ENCODE measurements at regions not wholly inside any gene's neighbourhood (a gene's known extent, or its start where the extent isn't known, plus 50 kb on each side); places are given as distances from the start of the nearest gene placed in this dataset.

DNA sequence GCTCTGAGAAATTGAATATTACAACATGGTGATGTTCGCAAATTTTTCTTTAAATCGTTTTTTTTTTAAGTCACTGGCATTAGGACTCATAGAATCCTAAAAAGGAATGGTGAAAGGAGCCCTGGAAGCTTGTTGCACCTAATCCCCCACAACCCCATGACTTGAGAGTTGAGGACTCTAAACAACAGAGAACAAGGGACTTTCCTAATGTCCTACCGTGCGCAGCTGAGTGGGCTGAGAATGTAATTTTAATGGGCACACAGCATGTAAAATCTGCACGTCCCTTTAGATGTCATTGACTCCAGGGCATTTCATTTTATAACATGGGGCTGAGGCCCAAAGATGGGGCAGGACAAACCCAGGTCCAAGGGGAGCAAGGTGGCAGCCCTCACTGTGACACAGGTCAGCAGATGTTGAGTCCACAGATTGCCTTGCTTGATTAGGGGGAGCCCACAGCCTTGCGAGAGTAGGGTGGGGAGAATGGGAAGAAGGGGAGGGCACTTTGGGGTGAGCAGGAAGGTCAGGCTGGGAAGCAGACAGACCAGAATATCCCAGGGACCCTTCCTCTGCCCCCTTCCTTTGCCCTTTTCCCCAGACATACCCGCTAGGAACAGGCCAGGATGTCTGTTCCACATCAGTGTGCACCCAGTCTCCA is 208.4 kb upstream of the ZMIZ1 start:
- no peak overlapping the region for H2AFZ ChIP-seq (ENCODE audit: low read length)
- no peak overlapping the region for H3K9ac ChIP-seq (ENCODE audit: low read depth, low read length, poor library complexity)
- H3K4me2 ChIP-seq (ENCODE audit: insufficient read depth, low read length, poor library complexity, severe bottlenecking) = no peak overlapping the region
- H3K14ac ChIP-seq (ENCODE audit: low read length) = no peak overlapping the region
- no peak overlapping the region for H2BK120ac ChIP-seq (ENCODE audit: low read depth, low read length)
- no peak overlapping the region for H2BK12ac ChIP-seq (ENCODE audit: low read length)
- no peak overlapping the region for H3K23ac ChIP-seq (ENCODE audit: low read depth, low read length, poor library complexity)
- H4K8ac ChIP-seq (ENCODE audit: low read depth, low read length) = no peak overlapping the region
- H3K4me1 ChIP-seq (ENCODE audit: control insufficient read depth in 2 of 2, insufficient read depth in 1 of 2, low read depth in 1 of 2, low read length in 2 of 2) = peaks cover 0 to 5% of the 10 kb centered on the region in 2 donors
- H3K18ac ChIP-seq (ENCODE audit: low read length) = peak overlapping the region; percentile 50
- no CpG with 5 or more reads among the region's 7 CpGs for WGBS, 2 donors (ENCODE audit: extremely low coverage in 2 of 2, insufficient read length in 2 of 2, insufficient replicate concordance in 1 of 2)
- H3K36me3 ChIP-seq (replicated peaks in 1 of 2; ENCODE audit: control insufficient read depth in 2 of 2, insufficient read depth in 2 of 2, low read length in 2 of 2) = no peaks in the 10 kb centered on the region
- no peak overlapping the region for H3K4ac ChIP-seq (ENCODE audit: low read length)
- H3K27ac ChIP-seq (replicated peaks; ENCODE audit: low read length) = no peak overlapping the region
- H3K9me3 ChIP-seq (replicated peaks in 1 of 2; ENCODE audit: control insufficient read depth in 2 of 2, insufficient read depth in 1 of 2, low read depth in 1 of 2, low read length in 2 of 2) = no peaks in the 10 kb centered on the region
- DNase-seq (ENCODE audit: low spot score) = no peak
- H3K79me1 ChIP-seq (ENCODE audit: low read depth, low read length) = no peaks in the 10 kb centered on the region
- H2AK5ac ChIP-seq (ENCODE audit: low read depth, low read length) = no peak overlapping the region
- H2BK15ac ChIP-seq (ENCODE audit: low read length) = peak overlapping the region; percentile 4
- H3K4me3 ChIP-seq (ENCODE audit: low read length in 2 of 2) = no peak overlapping the region
- H2BK5ac ChIP-seq (ENCODE audit: low read length) = no peak overlapping the region
- no peak overlapping the region for H4K91ac ChIP-seq (ENCODE audit: low read depth, low read length, poor library complexity)
- peaks cover 0 to 4% (median 0%) of the 10 kb centered on the region in 3 experiments for H3K27me3 ChIP-seq (ENCODE audit: control insufficient read depth in 3 of 3, insufficient read depth in 3 of 3, low read depth in 1 of 3, low read length in 3 of 3)

DNA sequence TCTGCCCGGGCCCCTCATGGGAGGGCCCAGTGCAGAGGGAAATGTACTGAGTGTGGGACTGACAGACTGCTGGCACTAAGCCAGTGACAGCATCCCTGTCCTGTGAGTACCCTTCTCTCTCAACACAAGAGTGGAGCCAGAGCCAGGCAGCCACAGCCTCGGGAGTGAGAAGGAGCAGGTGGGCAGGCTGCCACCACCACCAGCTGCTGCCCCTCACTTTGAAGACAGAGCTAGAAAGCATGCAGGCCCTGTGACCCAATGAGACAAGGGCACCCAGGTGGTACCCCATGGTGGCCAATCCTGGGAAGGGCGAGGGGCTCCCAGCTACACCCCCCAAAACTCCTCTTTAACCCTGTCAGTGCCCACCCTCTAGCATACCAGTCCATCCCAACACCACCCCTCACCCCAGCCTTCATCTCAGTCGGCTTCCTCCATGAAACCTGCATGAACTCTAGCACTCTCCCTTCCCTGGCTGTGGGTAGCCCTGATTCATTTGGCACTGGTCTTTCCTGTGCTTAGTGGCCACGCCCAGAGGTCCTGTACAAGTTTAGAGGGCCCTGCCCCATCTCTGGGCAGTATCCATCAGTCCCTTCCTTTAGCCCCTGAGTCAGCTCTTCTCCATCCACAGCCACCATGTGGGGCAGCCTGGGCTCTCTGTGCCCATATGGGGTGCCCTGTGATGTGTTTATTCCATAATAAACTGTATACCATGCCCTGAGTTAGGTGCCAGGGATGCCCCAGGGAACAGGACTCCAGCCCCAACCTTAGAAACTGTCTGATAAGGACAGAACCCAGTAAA is 207.0 kb upstream of the ZMIZ1 start:
- H2BK120ac ChIP-seq (ENCODE audit: low read depth, low read length) = no peak overlapping the region
- no peak overlapping the region for H3K4me2 ChIP-seq (ENCODE audit: insufficient read depth, low read length, poor library complexity, severe bottlenecking)
- H3K18ac ChIP-seq (ENCODE audit: low read length) = no peak overlapping the region
- no peak overlapping the region for H3K23ac ChIP-seq (ENCODE audit: low read depth, low read length, poor library complexity)
- H3K4ac ChIP-seq (ENCODE audit: low read length) = no peak overlapping the region
- peak overlapping the region; percentile 43 for H3K14ac ChIP-seq (ENCODE audit: low read length)
- H4K91ac ChIP-seq (ENCODE audit: low read depth, low read length, poor library complexity) = no peak overlapping the region
- no peak overlapping the region for H3K9ac ChIP-seq (ENCODE audit: low read depth, low read length, poor library complexity)
- DNase-seq (ENCODE audit: low spot score) = no peak
- H2AK5ac ChIP-seq (ENCODE audit: low read depth, low read length) = no peak overlapping the region
- no peaks in the 10 kb centered on the region for H3K79me1 ChIP-seq (ENCODE audit: low read depth, low read length)
- H3K4me3 ChIP-seq (ENCODE audit: low read length in 2 of 2) = no peak overlapping the region
- H2BK15ac ChIP-seq (ENCODE audit: low read length) = peak overlapping the region; percentile 60
- no peaks in the 10 kb centered on the region for H3K9me3 ChIP-seq (replicated peaks in 1 of 2; ENCODE audit: control insufficient read depth in 2 of 2, insufficient read depth in 1 of 2, low read depth in 1 of 2, low read length in 2 of 2)
- no peak overlapping the region for H3K27ac ChIP-seq (replicated peaks; ENCODE audit: low read length)
- peaks cover 0 to 5% (median 0%) of the 10 kb centered on the region in 3 experiments for H3K27me3 ChIP-seq (ENCODE audit: control insufficient read depth in 3 of 3, insufficient read depth in 3 of 3, low read depth in 1 of 3, low read length in 3 of 3)
- H2BK12ac ChIP-seq (ENCODE audit: low read length) = no peak overlapping the region
- peaks cover 0 to 4% of the 10 kb centered on the region in 2 donors for H3K4me1 ChIP-seq (ENCODE audit: control insufficient read depth in 2 of 2, insufficient read depth in 1 of 2, low read depth in 1 of 2, low read length in 2 of 2)
- no peaks in the 10 kb centered on the region for H3K36me3 ChIP-seq (replicated peaks in 1 of 2; ENCODE audit: control insufficient read depth in 2 of 2, insufficient read depth in 2 of 2, low read length in 2 of 2)
- no peak overlapping the region for H2AFZ ChIP-seq (ENCODE audit: low read length)
- H4K8ac ChIP-seq (ENCODE audit: low read depth, low read length) = no peak overlapping the region
- WGBS, 2 donors (ENCODE audit: extremely low coverage in 2 of 2, insufficient read length in 2 of 2, insufficient replicate concordance in 1 of 2) = no CpG with 5 or more reads among the region's 5 CpGs
- peak overlapping the region; percentile 42 for H2BK5ac ChIP-seq (ENCODE audit: low read length)

DNA sequence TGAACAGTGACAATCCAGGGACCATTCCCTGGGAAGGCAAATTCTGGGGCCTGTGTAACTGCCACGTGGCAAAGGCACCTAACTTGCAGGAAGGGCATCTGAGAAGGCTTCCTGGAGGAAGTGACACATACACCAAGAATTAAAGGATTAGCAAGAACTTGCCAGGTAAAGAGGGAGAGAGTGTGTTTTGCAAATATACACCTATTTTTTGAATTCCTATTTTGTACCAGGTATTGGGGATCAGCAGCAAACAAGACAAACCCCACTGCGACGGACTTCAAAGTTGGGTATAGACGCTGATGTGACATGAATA is 206.5 kb upstream of the ZMIZ1 start:
- no peak overlapping the region for H3K14ac ChIP-seq (ENCODE audit: low read length)
- no peak overlapping the region for H4K91ac ChIP-seq (ENCODE audit: low read depth, low read length, poor library complexity)
- H3K9ac ChIP-seq (ENCODE audit: low read depth, low read length, poor library complexity) = no peak overlapping the region
- H2AK5ac ChIP-seq (ENCODE audit: low read depth, low read length) = no peak overlapping the region
- H4K8ac ChIP-seq (ENCODE audit: low read depth, low read length) = no peak overlapping the region
- no peak overlapping the region for H3K23ac ChIP-seq (ENCODE audit: low read depth, low read length, poor library complexity)
- H3K4me1 ChIP-seq (ENCODE audit: control insufficient read depth in 2 of 2, insufficient read depth in 1 of 2, low read depth in 1 of 2, low read length in 2 of 2) = peaks cover 0 to 4% of the 10 kb centered on the region in 2 donors
- no peak overlapping the region for H3K4ac ChIP-seq (ENCODE audit: low read length)
- H3K4me2 ChIP-seq (ENCODE audit: insufficient read depth, low read length, poor library complexity, severe bottlenecking) = no peak overlapping the region
- no peak overlapping the region for H2BK120ac ChIP-seq (ENCODE audit: low read depth, low read length)
- H3K27ac ChIP-seq (replicated peaks; ENCODE audit: low read length) = no peak overlapping the region
- no peaks in the 10 kb centered on the region for H3K79me1 ChIP-seq (ENCODE audit: low read depth, low read length)
- H2BK15ac ChIP-seq (ENCODE audit: low read length) = no peak overlapping the region
- DNase-seq (ENCODE audit: low spot score) = no peak
- peaks cover 0 to 9% (median 0%) of the 10 kb centered on the region in 3 experiments for H3K27me3 ChIP-seq (ENCODE audit: control insufficient read depth in 3 of 3, insufficient read depth in 3 of 3, low read depth in 1 of 3, low read length in 3 of 3)
- H2AFZ ChIP-seq (ENCODE audit: low read length) = no peak overlapping the region
- H2BK5ac ChIP-seq (ENCODE audit: low read length) = no peak overlapping the region
- no CpG with 5 or more reads among the region's 4 CpGs for WGBS, 2 donors (ENCODE audit: extremely low coverage in 2 of 2, insufficient read length in 2 of 2, insufficient replicate concordance in 1 of 2)
- no peak overlapping the region for H2BK12ac ChIP-seq (ENCODE audit: low read length)
- H3K36me3 ChIP-seq (replicated peaks in 1 of 2; ENCODE audit: control insufficient read depth in 2 of 2, insufficient read depth in 2 of 2, low read length in 2 of 2) = no peaks in the 10 kb centered on the region
- no peaks in the 10 kb centered on the region for H3K9me3 ChIP-seq (replicated peaks in 1 of 2; ENCODE audit: control insufficient read depth in 2 of 2, insufficient read depth in 1 of 2, low read depth in 1 of 2, low read length in 2 of 2)
- H3K4me3 ChIP-seq (ENCODE audit: low read length in 2 of 2) = no peak overlapping the region
- no peak overlapping the region for H3K18ac ChIP-seq (ENCODE audit: low read length)

DNA sequence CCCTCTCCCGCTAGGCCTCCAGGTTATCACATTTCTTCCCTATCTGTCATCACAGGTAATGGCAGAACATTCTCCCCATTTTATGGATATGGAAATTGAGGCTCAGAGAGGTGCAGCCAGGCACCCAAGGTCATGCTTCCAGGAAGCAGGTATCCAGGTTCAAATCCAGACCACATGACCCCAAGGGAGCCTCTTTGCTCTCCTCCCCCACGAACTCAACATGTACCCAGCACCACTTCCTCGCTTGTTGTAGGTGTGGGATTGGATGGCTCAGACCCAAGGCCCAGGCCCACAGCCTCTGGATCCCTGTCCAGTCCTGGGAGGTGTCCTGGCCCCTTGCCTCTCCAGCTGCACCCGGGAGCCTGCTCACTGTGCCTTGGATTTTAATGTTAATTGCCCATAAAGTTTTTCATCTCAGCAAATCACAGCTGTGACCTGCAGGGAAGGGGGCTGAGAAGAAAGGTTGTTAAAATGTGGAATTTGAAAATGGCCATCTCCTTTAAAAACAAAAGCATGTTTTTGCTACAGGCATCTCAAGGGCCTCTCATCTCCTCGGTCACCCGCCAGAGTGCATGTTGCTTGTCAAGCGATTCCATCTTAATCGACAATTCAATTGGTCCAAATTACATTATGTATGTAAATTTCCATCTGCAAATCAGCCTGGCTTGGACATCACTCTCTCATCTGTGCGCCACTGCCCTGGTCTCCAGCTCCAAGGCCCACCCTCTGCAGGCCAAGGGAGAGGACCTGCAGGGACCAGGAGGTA is 205.4 kb upstream of the ZMIZ1 start:
- H2BK5ac ChIP-seq (ENCODE audit: low read length) = no peak overlapping the region
- DNase-seq (ENCODE audit: low spot score) = no peak
- no CpG with 5 or more reads among the region's 9 CpGs for WGBS, 2 donors (ENCODE audit: extremely low coverage in 2 of 2, insufficient read length in 2 of 2, insufficient replicate concordance in 1 of 2)

More for the DNA sequence above, 205.4 kb upstream of the ZMIZ1 start:
- Histone ChIP-seq H3K4ac (ENCODE audit: low read length) (no peak overlapping the region), H3K4me3 (ENCODE audit: low read length in 2 of 2) (no peak overlapping the region), H3K4me1 (ENCODE audit: control insufficient read depth in 2 of 2, insufficient read depth in 1 of 2, low read depth in 1 of 2, low read length in 2 of 2) (peaks cover 0 to 4% of the 10 kb centered on the region in 2 donors), H3K36me3 (replicated peaks in 1 of 2; ENCODE audit: control insufficient read depth in 2 of 2, insufficient read depth in 2 of 2, low read length in 2 of 2) (no peaks in the 10 kb centered on the region), H2BK15ac (ENCODE audit: low read length) (no peak overlapping the region), H3K27ac (replicated peaks; ENCODE audit: low read length) (no peak overlapping the region), H2BK120ac (ENCODE audit: low read depth, low read length) (no peak overlapping the region), H3K9ac (ENCODE audit: low read depth, low read length, poor library complexity) (no peak overlapping the region), H3K9me3 (replicated peaks in 1 of 2; ENCODE audit: control insufficient read depth in 2 of 2, insufficient read depth in 1 of 2, low read depth in 1 of 2, low read length in 2 of 2) (no peaks in the 10 kb centered on the region), H3K14ac (ENCODE audit: low read length) (no peak overlapping the region), H2BK12ac (ENCODE audit: low read length) (no peak overlapping the region), H3K79me1 (ENCODE audit: low read depth, low read length) (no peaks in the 10 kb centered on the region), H4K91ac (ENCODE audit: low read depth, low read length, poor library complexity) (no peak overlapping the region), H3K18ac (ENCODE audit: low read length) (peak overlapping the region; percentile 53), H3K23ac (ENCODE audit: low read depth, low read length, poor library complexity) (no peak overlapping the region), H2AFZ (ENCODE audit: low read length) (no peak overlapping the region), H4K8ac (ENCODE audit: low read depth, low read length) (no peak overlapping the region), H3K4me2 (ENCODE audit: insufficient read depth, low read length, poor library complexity, severe bottlenecking) (no peak overlapping the region), H2AK5ac (ENCODE audit: low read depth, low read length) (no peak overlapping the region), H3K27me3 (ENCODE audit: control insufficient read depth in 3 of 3, insufficient read depth in 3 of 3, low read depth in 1 of 3, low read length in 3 of 3) (peaks cover 0 to 11% (median 0%) of the 10 kb centered on the region in 3 experiments)

Data from neuronal stem cell (in vitro differentiated cells).